ENCODE measurements at regions not wholly inside any gene's neighbourhood (a gene's known extent, or its start where the extent isn't known, plus 50 kb on each side); places are given as distances from the start of the nearest gene placed in this dataset.
"Not testable (repeated sequence)": the region's sequence is repeated elsewhere in the genome, so short reads cannot be mapped to it uniquely, and the experiment has no call there.

- Histone ChIP-seq H3K9ac (ENCODE audit: low read length) (no peak overlapping the region), H3K79me2 (ENCODE audit: low read length) (no peaks in the 10 kb centered on the region), H3K4me1 (ENCODE audit: low read length) (no peaks in the 10 kb centered on the region), H3K4me3 (ENCODE audit: low read length) (no peak overlapping the region), H3K27ac (ENCODE audit: low read length) (no peak overlapping the region), H3K27me3 (ENCODE audit: low read length) (no peaks in the 10 kb centered on the region), H3K4me2 (ENCODE audit: low read depth, low read length, poor library complexity, severe bottlenecking) (no peak overlapping the region), H3K9me3 (ENCODE audit: low read length) (peaks cover 9% of the 10 kb centered on the region), H4K20me1 (ENCODE audit: insufficient read depth, low read depth, low read length) (no peaks in the 10 kb centered on the region), H3K9me2 (replicated peaks; ENCODE audit: insufficient read depth, low read length) (no peaks in the 10 kb centered on the region), H2AFZ (ENCODE audit: low read length) (no peak overlapping the region), H3K36me3 (ENCODE audit: insufficient read depth, low read length) (no peaks in the 10 kb centered on the region)
- DNase-seq = no peak
These were observed 778.9 kb downstream of the TMTC2 start for GRCh38 chr12:83465632-83466031.

GRCh38 chr12:83462419-83462818 is 775.7 kb downstream of the TMTC2 start:
- Histone ChIP-seq H3K27ac (ENCODE audit: low read length) (no peak overlapping the region), H3K9me2 (replicated peaks; ENCODE audit: insufficient read depth, low read length) (no peaks in the 10 kb centered on the region), H4K20me1 (ENCODE audit: insufficient read depth, low read depth, low read length) (no peaks in the 10 kb centered on the region), H3K36me3 (ENCODE audit: insufficient read depth, low read length) (no peaks in the 10 kb centered on the region), H2AFZ (ENCODE audit: low read length) (no peak overlapping the region), H3K79me2 (ENCODE audit: low read length) (no peaks in the 10 kb centered on the region), H3K9ac (ENCODE audit: low read length) (no peak overlapping the region), H3K27me3 (ENCODE audit: low read length) (no peaks in the 10 kb centered on the region), H3K4me3 (ENCODE audit: low read length) (no peak overlapping the region), H3K4me1 (ENCODE audit: low read length) (no peaks in the 10 kb centered on the region), H3K4me2 (ENCODE audit: low read depth, low read length, poor library complexity, severe bottlenecking) (no peak overlapping the region), H3K9me3 (ENCODE audit: low read length) (peaks cover 21% of the 10 kb centered on the region)
- no peak for DNase-seq

GRCh38 chr12:83461336-83461935 is 774.7 kb downstream of the TMTC2 start:
- H4K20me1 ChIP-seq (ENCODE audit: insufficient read depth, low read depth, low read length) = no peaks in the 10 kb centered on the region
- H3K27ac ChIP-seq (ENCODE audit: low read length) = no peak overlapping the region
- H3K4me1 ChIP-seq (ENCODE audit: low read length) = no peaks in the 10 kb centered on the region
- no peaks in the 10 kb centered on the region for H3K36me3 ChIP-seq (ENCODE audit: insufficient read depth, low read length)
- H3K4me2 ChIP-seq (ENCODE audit: low read depth, low read length, poor library complexity, severe bottlenecking) = no peak overlapping the region
- H3K9me2 ChIP-seq (replicated peaks; ENCODE audit: insufficient read depth, low read length) = no peaks in the 10 kb centered on the region
- H3K27me3 ChIP-seq (ENCODE audit: low read length) = no peaks in the 10 kb centered on the region
- no peak overlapping the region for H2AFZ ChIP-seq (ENCODE audit: low read length)
- DNase-seq = no peak
- peaks cover 21% of the 10 kb centered on the region for H3K9me3 ChIP-seq (ENCODE audit: low read length)
- no peak overlapping the region for H3K4me3 ChIP-seq (ENCODE audit: low read length)
- H3K79me2 ChIP-seq (ENCODE audit: low read length) = no peaks in the 10 kb centered on the region
- no peak overlapping the region for H3K9ac ChIP-seq (ENCODE audit: low read length)

- Histone ChIP-seq H2AFZ (ENCODE audit: low read length) (no peak overlapping the region), H4K20me1 (ENCODE audit: insufficient read depth, low read depth, low read length) (no peaks in the 10 kb centered on the region), H3K27me3 (ENCODE audit: low read length) (no peaks in the 10 kb centered on the region), H3K4me1 (ENCODE audit: low read length) (no peaks in the 10 kb centered on the region), H3K27ac (ENCODE audit: low read length) (no peak overlapping the region), H3K4me3 (ENCODE audit: low read length) (no peak overlapping the region), H3K79me2 (ENCODE audit: low read length) (no peaks in the 10 kb centered on the region), H3K36me3 (ENCODE audit: insufficient read depth, low read length) (no peaks in the 10 kb centered on the region), H3K9ac (ENCODE audit: low read length) (no peak overlapping the region), H3K4me2 (ENCODE audit: low read depth, low read length, poor library complexity, severe bottlenecking) (no peak overlapping the region), H3K9me3 (ENCODE audit: low read length) (peaks cover 10% of the 10 kb centered on the region), H3K9me2 (replicated peaks; ENCODE audit: insufficient read depth, low read length) (no peaks in the 10 kb centered on the region)
- no peak for DNase-seq
These were observed 764.5 kb downstream of the TMTC2 start for GRCh38 chr12:83451189-83451588.

- H3K4me1 ChIP-seq (ENCODE audit: low read length) = no peaks in the 10 kb centered on the region
- H3K27me3 ChIP-seq (ENCODE audit: low read length) = no peaks in the 10 kb centered on the region
- no peak for DNase-seq
- H3K27ac ChIP-seq (ENCODE audit: low read length) = no peak overlapping the region
- no peaks in the 10 kb centered on the region for H3K79me2 ChIP-seq (ENCODE audit: low read length)
- no peaks in the 10 kb centered on the region for H4K20me1 ChIP-seq (ENCODE audit: insufficient read depth, low read depth, low read length)
- H3K9ac ChIP-seq (ENCODE audit: low read length) = no peak overlapping the region
- H3K9me2 ChIP-seq (replicated peaks; ENCODE audit: insufficient read depth, low read length) = no peaks in the 10 kb centered on the region
- peaks cover 30% of the 10 kb centered on the region for H3K9me3 ChIP-seq (ENCODE audit: low read length)
- no peak overlapping the region for H2AFZ ChIP-seq (ENCODE audit: low read length)
- no peaks in the 10 kb centered on the region for H3K36me3 ChIP-seq (ENCODE audit: insufficient read depth, low read length)
- H3K4me3 ChIP-seq (ENCODE audit: low read length) = no peak overlapping the region
- H3K4me2 ChIP-seq (ENCODE audit: low read depth, low read length, poor library complexity, severe bottlenecking) = no peak overlapping the region
These were observed 747.9 kb downstream of the TMTC2 start for GRCh38 chr12:83434600-83434999.

GRCh38 chr12:83432176-83432719 is 745.5 kb downstream of the TMTC2 start:
- H3K4me1 ChIP-seq (ENCODE audit: low read length) = no peaks in the 10 kb centered on the region
- DNase-seq = no peak
- H3K9ac ChIP-seq (ENCODE audit: low read length) = no peak overlapping the region
- no peaks in the 10 kb centered on the region for H3K36me3 ChIP-seq (ENCODE audit: insufficient read depth, low read length)
- H3K27ac ChIP-seq (ENCODE audit: low read length) = no peak overlapping the region
- H3K27me3 ChIP-seq (ENCODE audit: low read length) = no peaks in the 10 kb centered on the region
- H3K79me2 ChIP-seq (ENCODE audit: low read length) = no peaks in the 10 kb centered on the region
- H3K4me2 ChIP-seq (ENCODE audit: low read depth, low read length, poor library complexity, severe bottlenecking) = no peak overlapping the region
- no peak overlapping the region for H2AFZ ChIP-seq (ENCODE audit: low read length)
- no peak overlapping the region for H3K4me3 ChIP-seq (ENCODE audit: low read length)
- H3K9me3 ChIP-seq (ENCODE audit: low read length) = peaks cover 23% of the 10 kb centered on the region
- H4K20me1 ChIP-seq (ENCODE audit: insufficient read depth, low read depth, low read length) = no peaks in the 10 kb centered on the region
- no peaks in the 10 kb centered on the region for H3K9me2 ChIP-seq (replicated peaks; ENCODE audit: insufficient read depth, low read length)

- H2AFZ ChIP-seq (ENCODE audit: low read length); H3K9me3 ChIP-seq (ENCODE audit: low read length); DNase-seq; H3K27me3 ChIP-seq (ENCODE audit: low read length); H4K20me1 ChIP-seq (ENCODE audit: insufficient read depth, low read depth, low read length); H3K4me3 ChIP-seq (ENCODE audit: low read length); H3K9ac ChIP-seq (ENCODE audit: low read length); H3K4me1 ChIP-seq (ENCODE audit: low read length); H3K4me2 ChIP-seq (ENCODE audit: low read depth, low read length, poor library complexity, severe bottlenecking); H3K79me2 ChIP-seq (ENCODE audit: low read length); H3K27ac ChIP-seq (ENCODE audit: low read length); H3K9me2 ChIP-seq (replicated peaks; ENCODE audit: insufficient read depth, low read length); H3K36me3 ChIP-seq (ENCODE audit: insufficient read depth, low read length): not testable (repeated sequence)
These were observed 741.0 kb downstream of the TMTC2 start for GRCh38 chr12:83427586-83428136.

GRCh38 chr12:83414981-83415380 is 728.3 kb downstream of the TMTC2 start:
- Histone ChIP-seq H4K20me1 (ENCODE audit: insufficient read depth, low read depth, low read length) (no peaks in the 10 kb centered on the region), H3K27me3 (ENCODE audit: low read length) (no peaks in the 10 kb centered on the region), H3K9ac (ENCODE audit: low read length) (no peak overlapping the region), H3K9me3 (ENCODE audit: low read length) (peaks cover 26% of the 10 kb centered on the region), H3K4me2 (ENCODE audit: low read depth, low read length, poor library complexity, severe bottlenecking) (no peak overlapping the region), H3K27ac (ENCODE audit: low read length) (no peak overlapping the region), H3K4me1 (ENCODE audit: low read length) (no peaks in the 10 kb centered on the region), H3K4me3 (ENCODE audit: low read length) (no peak overlapping the region), H3K36me3 (ENCODE audit: insufficient read depth, low read length) (no peaks in the 10 kb centered on the region), H2AFZ (ENCODE audit: low read length) (no peak overlapping the region), H3K9me2 (replicated peaks; ENCODE audit: insufficient read depth, low read length) (no peaks in the 10 kb centered on the region), H3K79me2 (ENCODE audit: low read length) (no peaks in the 10 kb centered on the region)
- no peak for DNase-seq
